ENCODE measurements at regions not wholly inside any gene's neighbourhood (a gene's known extent, or its start where the extent isn't known, plus 50 kb on each side); places are given as distances from the start of the nearest gene placed in this dataset.

GRCh38 chr12:5204831-5205230 is 161.2 kb downstream of the KCNA5 start:
- no peak for TF ChIP-seq POLR2AphosphoS5 (IDR thresholded peaks at IDR 0.05)
- no peak for TF ChIP-seq POLR2A (IDR thresholded peaks at IDR 0.05)
- TF ChIP-seq EP300 (IDR thresholded peaks at IDR 0.05) = no peak

Data from gastroesophageal sphincter (tissue), 2 donors.